ENCODE measurements at regions not wholly inside any gene's neighbourhood (a gene's known extent, or its start where the extent isn't known, plus 50 kb on each side); places are given as distances from the start of the nearest gene placed in this dataset.

DNA sequence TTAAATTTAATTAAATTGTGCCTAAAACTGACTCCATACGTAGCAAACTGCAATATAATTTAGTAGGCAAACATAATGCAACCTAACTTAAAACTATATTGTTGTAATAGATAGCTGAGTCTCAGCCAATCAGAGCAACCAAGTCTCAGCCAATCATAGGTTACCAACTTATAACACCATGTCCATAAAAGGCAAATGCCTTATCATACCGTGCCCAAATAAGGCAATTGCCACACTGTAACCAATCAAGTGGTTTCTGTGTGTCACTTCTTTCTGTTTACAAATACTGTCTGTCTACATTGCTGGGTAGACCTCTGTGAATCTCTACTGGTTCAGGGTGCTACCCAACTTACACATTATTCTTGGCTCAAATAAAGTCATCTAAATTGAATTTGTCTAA is 728.4 kb upstream of the EPHA6 start:
- no peak for TF ChIP-seq EZH2 (IDR thresholded peaks at IDR 0.05)
- no peak for TF ChIP-seq POLR2AphosphoS5 (IDR thresholded peaks at IDR 0.05; ENCODE audit: borderline replicate concordance, low read depth, low read length)

All from SK-N-MC (cell line).